BE2C (cell line): ENCODE measurements at regions not wholly inside any gene's neighbourhood (a gene's known extent, or its start where the extent isn't known, plus 50 kb on each side); places are given as distances from the start of the nearest gene placed in this dataset.

Source experiments
- DNase-seq: peaks from one replicate; pipeline ENCODE4 v3.0.0-alpha.2; 2020
- H3K27me3 ChIP-seq: fragments of 250-450 bp; sonication (Bioruptor Pico); 2 replicates; pipeline ENCODE4 v1.5.1; 2020; ENCODE audit warnings: mild to moderate bottlenecking
- H3K36me3 ChIP-seq: fragments of 250-450 bp; sonication (Bioruptor Pico); 2 replicates; pipeline ENCODE4 v1.5.1; 2020; ENCODE audit warnings: mild to moderate bottlenecking
- H3K4me1 ChIP-seq: fragments of 250-450 bp; sonication (Bioruptor Pico); 2 replicates; pipeline ENCODE4 v1.5.1; 2020
- H3K4me3 ChIP-seq: 2 replicates; pipeline ENCODE4 v1.5.1; 2011; ENCODE audit warnings: low read depth, low read length
- H3K9me3 ChIP-seq: fragments of 250-450 bp; sonication (Bioruptor Pico); 2 replicates; pipeline ENCODE4 v1.5.1; 2020
- TF ChIP-seq, protein P1 (sequence below): IDR thresholded peaks from 2 replicates; pipeline ENCODE4 v1.5.1; 2012; ENCODE audit warnings: mild to moderate bottlenecking, low read depth, low read length

DNA sequence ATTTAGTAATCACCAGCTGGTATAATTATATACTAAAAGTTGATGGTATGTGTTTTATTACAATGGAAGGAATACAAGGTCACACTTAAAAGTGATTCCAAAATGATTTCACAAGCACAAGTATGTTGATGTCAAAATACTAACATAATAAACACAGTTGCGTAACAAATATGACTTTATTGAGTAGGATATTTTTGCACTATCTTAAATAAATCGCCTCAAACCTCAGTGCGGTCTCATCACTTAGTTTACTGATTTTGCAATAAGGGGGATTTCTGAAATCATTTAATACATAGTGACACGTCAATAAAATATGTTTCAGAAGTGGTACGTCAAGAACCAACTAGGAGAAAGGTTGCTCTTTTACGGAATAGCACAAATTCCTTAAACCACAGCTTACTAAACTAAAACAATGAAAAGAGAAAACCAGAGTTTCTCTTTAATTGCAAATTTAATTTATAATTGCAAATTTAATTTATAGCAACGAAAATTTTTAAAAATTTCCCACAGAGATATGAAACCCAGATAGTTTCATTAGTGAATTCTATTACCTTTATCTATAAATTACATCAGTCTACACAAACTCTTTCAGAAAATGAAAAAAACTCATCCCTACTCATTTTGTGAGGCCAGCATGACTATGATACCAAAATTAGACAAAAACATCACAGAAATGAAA, 304.0 kb upstream of the REG3G start:
- Histone ChIP-seq H3K4me3 (no peak overlapping the region), H3K27me3 (no peaks in the 10 kb centered on the region), H3K36me3 (no peaks in the 10 kb centered on the region), H3K4me1 (no peaks in the 10 kb centered on the region), H3K9me3 (no peaks in the 10 kb centered on the region)
- DNase-seq = no peak
- TF ChIP-seq, protein P1, sequence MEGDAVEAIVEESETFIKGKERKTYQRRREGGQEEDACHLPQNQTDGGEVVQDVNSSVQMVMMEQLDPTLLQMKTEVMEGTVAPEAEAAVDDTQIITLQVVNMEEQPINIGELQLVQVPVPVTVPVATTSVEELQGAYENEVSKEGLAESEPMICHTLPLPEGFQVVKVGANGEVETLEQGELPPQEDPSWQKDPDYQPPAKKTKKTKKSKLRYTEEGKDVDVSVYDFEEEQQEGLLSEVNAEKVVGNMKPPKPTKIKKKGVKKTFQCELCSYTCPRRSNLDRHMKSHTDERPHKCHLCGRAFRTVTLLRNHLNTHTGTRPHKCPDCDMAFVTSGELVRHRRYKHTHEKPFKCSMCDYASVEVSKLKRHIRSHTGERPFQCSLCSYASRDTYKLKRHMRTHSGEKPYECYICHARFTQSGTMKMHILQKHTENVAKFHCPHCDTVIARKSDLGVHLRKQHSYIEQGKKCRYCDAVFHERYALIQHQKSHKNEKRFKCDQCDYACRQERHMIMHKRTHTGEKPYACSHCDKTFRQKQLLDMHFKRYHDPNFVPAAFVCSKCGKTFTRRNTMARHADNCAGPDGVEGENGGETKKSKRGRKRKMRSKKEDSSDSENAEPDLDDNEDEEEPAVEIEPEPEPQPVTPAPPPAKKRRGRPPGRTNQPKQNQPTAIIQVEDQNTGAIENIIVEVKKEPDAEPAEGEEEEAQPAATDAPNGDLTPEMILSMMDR = no peak

DNA sequence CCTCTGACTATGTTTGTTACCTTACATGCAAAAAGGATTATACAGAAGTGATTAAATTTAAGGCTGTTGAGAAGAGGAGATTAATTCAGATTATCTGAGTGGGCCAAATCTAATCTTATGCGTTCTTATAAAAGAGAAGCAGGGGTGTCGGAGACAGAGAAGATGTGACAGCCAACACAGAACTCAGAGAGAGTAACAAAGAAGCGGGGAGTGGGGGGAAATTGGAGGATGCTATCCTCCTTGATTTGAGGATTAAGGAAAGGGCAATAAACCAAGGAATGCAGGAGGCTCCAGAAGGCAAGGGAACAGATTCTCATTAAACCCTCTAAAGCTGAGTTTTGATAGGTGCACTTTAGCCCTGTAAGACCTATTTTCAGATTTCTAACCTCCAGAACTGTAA, 291.3 kb upstream of the REG3G start:
- DNase-seq = no peak

DNA sequence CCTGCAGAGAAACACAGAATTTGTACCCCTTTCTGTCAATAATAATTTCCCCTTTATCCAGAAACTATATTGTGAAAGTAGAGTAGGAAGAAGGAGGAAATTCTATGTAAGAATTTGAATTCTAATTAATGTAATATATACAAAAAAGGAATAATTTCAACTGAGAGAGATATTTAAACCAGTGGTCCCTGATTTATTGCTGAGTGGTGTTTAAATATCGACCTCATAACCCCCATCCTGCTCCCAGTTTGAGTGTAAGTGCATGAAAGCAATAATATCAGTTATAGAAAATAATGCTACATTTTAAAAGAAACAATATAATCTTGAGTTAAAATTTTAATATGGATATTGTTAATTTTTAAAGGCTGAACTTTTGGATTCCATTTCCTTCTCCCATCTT, 286.2 kb upstream of the REG3G start:
- H3K27me3 ChIP-seq = no peaks in the 10 kb centered on the region
- H3K4me1 ChIP-seq = no peaks in the 10 kb centered on the region
- no peak overlapping the region for H3K4me3 ChIP-seq
- H3K9me3 ChIP-seq = no peaks in the 10 kb centered on the region
- no peaks in the 10 kb centered on the region for H3K36me3 ChIP-seq
- DNase-seq = no peak
- TF ChIP-seq, protein P1 = no peak

More for the DNA sequence above, 291.3 kb upstream of the REG3G start:
- H3K4me1 ChIP-seq = no peaks in the 10 kb centered on the region
- no peaks in the 10 kb centered on the region for H3K9me3 ChIP-seq
- H3K4me3 ChIP-seq = no peak overlapping the region
- H3K36me3 ChIP-seq = no peaks in the 10 kb centered on the region
- H3K27me3 ChIP-seq = no peaks in the 10 kb centered on the region
- TF ChIP-seq, protein P1 = no peak

DNA sequence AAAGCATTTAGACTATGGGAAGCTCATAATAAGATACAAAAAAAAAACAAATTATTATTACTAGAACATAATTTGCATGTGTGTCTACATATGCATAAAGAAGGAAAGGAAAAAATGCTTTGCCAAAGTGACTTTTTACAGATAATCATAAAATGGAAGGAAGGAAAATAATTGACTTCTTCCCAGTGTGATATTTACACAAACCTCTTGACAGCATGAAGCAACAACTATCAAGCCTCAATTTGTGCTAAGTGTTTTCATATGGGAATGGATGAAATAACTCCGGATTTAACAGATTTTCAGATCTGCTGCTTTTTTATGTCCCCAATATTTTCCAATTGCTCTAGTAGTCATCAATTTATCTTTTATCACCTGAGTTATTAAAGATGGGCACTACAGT, 275.9 kb upstream of the REG3G start:
- TF ChIP-seq, protein P1 = no peak
- Histone ChIP-seq H3K9me3 (no peaks in the 10 kb centered on the region), H3K4me1 (no peaks in the 10 kb centered on the region), H3K4me3 (no peak overlapping the region), H3K36me3 (no peaks in the 10 kb centered on the region), H3K27me3 (no peaks in the 10 kb centered on the region)
- no peak for DNase-seq

DNA sequence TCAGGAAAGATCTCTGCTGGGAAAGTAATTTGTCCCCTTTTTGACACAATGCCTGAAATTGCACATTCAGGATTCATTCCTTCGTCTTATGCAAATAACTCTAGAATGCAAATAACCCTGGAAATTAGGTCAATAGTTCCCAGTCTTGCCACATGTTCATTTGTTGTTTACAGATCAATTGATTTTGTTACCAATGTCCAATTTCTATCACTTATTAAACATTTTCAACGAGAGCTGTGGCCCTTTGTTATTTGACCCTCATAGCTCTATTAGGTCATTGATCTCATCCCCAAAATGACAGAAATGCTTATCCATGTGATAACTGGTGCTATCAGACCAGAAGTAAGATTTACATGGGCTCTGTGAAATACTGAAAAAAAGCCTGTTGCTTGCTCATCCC, 275.3 kb upstream of the REG3G start:
- no peaks in the 10 kb centered on the region for H3K27me3 ChIP-seq
- no peaks in the 10 kb centered on the region for H3K4me1 ChIP-seq
- TF ChIP-seq, protein P1 = no peak
- DNase-seq = no peak
- no peak overlapping the region for H3K4me3 ChIP-seq
- no peaks in the 10 kb centered on the region for H3K36me3 ChIP-seq
- H3K9me3 ChIP-seq = no peaks in the 10 kb centered on the region

DNA sequence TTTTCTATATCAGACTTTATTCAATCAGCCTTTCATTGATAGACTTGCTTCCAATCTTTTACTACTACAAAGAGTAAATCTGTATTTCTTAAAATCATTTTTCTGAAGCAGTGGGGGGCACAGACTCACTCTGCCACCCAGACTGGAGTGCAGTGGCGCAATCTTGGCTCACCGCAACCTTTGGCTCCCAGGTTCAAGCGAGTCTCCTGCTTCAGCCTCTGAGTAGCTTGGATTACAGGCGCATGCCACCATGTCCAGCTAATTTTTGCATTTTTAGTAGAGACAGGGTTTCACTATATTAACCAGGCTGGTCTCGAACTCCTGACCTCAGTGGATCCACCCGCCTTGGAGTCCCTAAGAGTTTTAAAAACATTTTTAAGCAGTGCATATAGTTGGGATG, 270.6 kb upstream of the REG3G start:
- no peak overlapping the region for H3K4me3 ChIP-seq
- H3K4me1 ChIP-seq = no peaks in the 10 kb centered on the region
- H3K9me3 ChIP-seq = no peaks in the 10 kb centered on the region
- no peak for DNase-seq
- no peaks in the 10 kb centered on the region for H3K27me3 ChIP-seq
- no peaks in the 10 kb centered on the region for H3K36me3 ChIP-seq
- TF ChIP-seq, protein P1 = no peak
